Cardiac fibroblast (primary cell): ENCODE measurements at regions not wholly inside any gene's neighbourhood (a gene's known extent, or its start where the extent isn't known, plus 50 kb on each side); places are given as distances from the start of the nearest gene placed in this dataset.

ENCODE experiments used
- DNase-seq, 2 donors: peaks; one replicate each; pipeline versions ENCODE4 v3.0.0 to v3.0.0-alpha.2; 2010; ENCODE audit warnings: low read depth in 2 of 2
- H3K4me3 ChIP-seq, 2 donors: replicated peaks in 1 of 2; 1 replicate in 1 of 2; 2 replicates in 1 of 2; pipeline ENCODE4 v1.5.1; 2011; ENCODE audit warnings: low read depth in 2 of 2, low read length in 2 of 2, mild to moderate bottlenecking in 2 of 2, moderate library complexity in 1 of 2
- TF ChIP-seq, protein P1 (sequence below): IDR thresholded peaks from one replicate; pipeline ENCODE4 v1.5.1; 2011; ENCODE audit warnings: low read depth, mild to moderate bottlenecking, low read length, inconsistent platforms

DNA sequence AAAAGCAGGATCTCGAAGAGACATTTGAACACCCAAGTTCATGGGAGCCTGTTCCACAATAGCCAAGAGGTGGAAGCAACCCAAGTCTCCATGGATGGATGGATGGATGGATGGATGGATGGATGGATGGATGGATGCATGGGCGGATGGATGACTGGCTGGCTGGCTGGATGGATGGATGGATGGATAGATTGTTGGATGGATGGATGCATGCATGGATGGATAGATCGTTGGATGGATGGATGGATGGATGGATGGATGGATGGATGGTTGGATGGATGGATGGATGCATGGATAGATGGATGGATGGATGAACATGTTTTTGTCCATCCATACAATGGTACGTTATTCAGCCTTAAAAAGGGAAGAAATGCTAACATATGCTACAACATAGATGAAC lies 603.4 kb downstream of the BRD1 start:
- DNase-seq, result no peak
- TF ChIP-seq, protein P1, sequence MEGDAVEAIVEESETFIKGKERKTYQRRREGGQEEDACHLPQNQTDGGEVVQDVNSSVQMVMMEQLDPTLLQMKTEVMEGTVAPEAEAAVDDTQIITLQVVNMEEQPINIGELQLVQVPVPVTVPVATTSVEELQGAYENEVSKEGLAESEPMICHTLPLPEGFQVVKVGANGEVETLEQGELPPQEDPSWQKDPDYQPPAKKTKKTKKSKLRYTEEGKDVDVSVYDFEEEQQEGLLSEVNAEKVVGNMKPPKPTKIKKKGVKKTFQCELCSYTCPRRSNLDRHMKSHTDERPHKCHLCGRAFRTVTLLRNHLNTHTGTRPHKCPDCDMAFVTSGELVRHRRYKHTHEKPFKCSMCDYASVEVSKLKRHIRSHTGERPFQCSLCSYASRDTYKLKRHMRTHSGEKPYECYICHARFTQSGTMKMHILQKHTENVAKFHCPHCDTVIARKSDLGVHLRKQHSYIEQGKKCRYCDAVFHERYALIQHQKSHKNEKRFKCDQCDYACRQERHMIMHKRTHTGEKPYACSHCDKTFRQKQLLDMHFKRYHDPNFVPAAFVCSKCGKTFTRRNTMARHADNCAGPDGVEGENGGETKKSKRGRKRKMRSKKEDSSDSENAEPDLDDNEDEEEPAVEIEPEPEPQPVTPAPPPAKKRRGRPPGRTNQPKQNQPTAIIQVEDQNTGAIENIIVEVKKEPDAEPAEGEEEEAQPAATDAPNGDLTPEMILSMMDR, result no peak

DNA sequence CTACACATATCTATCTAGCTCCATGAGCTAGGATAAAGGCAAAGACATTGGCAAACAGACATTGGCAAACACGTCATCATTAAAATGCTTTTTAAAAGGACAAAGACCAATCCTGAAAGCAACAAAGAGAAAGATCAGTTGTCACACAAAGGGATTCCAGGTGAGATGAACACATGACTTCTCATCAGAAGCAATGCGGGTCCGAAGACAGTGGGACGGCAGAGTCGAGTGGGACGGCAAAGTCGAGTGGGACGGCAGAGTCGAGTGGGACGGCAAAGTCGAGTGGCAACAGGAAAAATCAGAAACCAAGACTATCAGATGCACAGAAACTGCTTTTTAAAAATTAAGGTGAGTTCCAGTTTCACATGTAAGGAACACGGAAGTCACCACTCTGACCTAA lies 609.5 kb downstream of the BRD1 start:
- TF ChIP-seq, protein P1, result no peak
- no peak overlapping the region for H3K4me3 ChIP-seq
- DNase-seq, result no peak

More for the DNA sequence above, 603.4 kb downstream of the BRD1 start:
- H3K4me3 ChIP-seq, result no peak overlapping the region

DNA sequence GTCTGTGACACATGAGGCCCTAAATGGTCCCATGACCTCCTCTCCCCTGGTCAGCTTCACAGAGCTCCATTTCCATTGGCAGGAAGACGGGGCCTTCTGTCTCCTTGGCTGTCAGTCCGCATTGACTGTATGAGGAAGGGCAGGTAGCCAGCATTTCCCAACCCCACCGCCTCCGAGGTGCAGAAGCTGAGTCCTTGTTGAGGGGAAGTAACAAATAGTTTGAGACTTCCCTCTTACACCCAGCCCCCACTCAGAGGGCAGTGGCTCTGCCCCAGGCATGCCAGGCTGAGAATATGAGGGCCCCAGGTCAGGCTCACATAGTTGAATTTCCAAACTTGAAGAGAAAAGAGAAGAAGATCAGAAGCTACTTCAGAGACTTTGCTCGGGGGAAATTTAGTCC lies 611.1 kb downstream of the BRD1 start:
- TF ChIP-seq, protein P1, result no peak
- DNase-seq, result no peak
- H3K4me3 ChIP-seq, result no peak overlapping the region

DNA sequence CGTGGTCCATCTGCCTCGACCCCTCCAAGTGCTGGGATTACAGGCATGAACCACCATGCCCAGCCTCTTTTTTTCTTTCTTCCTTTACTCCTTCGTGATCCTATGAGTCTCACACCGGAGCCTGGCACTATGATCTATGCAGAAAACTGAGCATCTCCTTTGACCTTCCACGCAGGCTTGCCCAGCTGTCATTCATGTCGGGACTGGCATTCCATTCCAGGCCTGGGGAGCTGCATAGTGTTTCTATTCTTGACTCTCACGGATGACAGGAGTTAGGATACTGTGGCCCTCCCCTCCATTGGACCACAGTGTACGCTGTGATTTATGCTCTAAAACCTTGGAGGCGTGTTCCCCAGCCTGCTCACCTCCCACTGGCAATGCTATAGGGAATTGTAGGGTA lies 611.8 kb downstream of the BRD1 start:
- no peak overlapping the region for H3K4me3 ChIP-seq
- DNase-seq, result no peak
- TF ChIP-seq, protein P1, result no peak

DNA sequence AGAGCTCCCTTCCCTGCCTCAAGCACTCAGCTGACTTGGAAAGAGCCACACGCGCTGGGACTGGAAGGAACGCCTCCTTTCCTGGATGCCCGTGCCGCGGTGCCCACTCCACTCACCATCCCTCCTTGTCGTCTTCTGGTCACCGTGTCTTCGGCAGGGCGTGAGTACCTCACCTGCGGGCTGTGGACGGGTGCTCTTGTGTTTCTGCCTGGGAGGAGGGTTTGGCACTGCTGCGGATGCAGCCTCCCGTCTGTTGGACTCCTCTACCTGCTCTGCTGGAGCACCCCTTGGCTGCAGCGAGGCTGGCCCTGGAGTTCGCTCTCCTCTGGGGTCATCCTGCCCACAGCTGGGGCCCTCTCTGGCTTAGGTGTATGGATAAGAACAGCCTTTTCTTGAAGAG lies 612.7 kb downstream of the BRD1 start:
- H3K4me3 ChIP-seq, result no peak overlapping the region
- TF ChIP-seq, protein P1, result no peak
- DNase-seq, result no peak

DNA sequence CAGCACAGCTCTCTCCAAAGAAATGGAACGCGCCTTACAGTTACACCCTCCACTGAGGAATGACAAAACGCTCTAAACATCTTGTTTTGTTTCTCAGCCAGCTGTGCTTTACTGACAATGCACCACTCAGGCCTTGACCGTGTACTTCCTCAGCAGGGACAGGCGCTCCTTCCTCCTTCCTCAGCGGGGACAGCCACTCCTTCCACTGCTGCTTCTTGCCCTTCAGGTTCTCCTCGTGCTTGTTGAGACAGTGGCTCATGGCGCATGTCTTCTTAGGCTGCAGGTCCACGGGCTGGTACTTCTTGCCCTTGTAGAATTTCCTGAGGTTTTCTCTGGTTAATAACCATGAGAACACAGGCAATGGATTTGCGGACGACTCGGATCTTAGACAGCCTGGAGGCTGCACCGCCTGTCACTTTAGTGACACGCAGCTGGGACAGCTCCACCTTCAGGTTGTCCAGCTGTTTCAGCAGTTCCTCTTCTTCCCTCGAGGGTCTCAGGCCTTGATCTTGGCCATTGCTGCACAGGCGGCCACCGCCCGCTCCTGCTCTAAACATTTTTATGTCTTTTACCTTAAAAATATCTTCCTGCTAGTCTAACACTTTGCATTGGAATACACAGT lies 613.8 kb downstream of the BRD1 start:
- TF ChIP-seq, protein P1, result no peak
- no peak for DNase-seq
- H3K4me3 ChIP-seq, result no peak overlapping the region

DNA sequence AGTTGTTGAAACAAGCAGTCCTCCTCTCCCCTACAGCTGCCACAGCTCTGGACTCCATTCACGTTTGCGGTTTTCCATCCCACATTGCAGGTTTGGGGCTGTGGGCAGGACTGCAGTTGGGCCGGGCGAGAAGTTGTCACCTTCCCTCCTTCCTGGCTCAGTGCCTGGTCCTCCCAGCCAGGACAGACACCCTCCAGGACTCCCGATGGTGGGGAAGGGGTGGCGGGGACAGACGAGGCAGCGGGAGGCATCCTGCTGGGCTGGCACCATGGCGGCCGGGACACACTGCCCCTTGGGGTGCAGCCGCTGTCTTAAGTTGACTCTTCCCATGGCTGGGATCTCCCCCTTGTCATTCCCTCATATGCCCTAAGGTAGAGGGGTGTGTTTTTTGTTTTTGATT lies 615.2 kb downstream of the BRD1 start:
- no peak overlapping the region for H3K4me3 ChIP-seq
- TF ChIP-seq, protein P1, result no peak
- DNase-seq, result no peak
